ENCODE measurements at regions not wholly inside any gene's neighbourhood (a gene's known extent, or its start where the extent isn't known, plus 50 kb on each side); places are given as distances from the start of the nearest gene placed in this dataset.

DNA sequence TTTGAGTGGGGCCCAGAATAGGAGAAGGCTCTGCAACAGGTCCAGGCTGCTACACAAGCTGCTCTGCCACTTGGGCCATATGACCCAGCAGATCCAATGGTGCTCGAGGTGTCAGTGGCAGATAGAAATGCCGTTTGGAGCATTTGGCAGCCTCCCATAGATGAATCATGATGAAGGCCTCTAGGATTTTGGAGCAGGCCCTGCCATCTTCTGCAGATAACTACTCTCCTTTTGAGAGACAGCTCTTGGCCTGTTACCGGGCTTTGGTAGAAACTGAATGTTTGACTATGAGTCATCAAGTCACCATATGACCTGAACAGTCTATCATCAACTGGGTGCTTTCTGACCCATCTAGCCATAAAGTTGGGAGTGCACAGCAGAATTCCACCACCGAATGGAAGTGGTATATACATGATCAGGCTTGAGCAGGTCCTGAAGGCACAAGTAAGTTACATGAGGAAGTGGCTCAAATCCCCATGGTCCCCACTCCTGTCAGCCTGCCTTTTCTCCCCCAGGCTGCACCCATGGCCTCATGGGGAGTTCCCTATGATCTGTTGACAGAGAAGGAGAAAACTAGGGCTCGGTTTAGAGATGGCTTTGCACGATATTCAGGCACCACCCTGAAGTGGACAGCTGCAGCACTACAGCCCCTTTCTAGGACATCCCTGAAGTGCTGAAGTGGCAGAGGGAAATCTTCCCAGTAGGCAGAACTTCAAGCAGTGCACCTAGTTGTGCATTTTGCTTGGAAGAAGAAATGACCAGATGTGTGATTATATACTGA is 971.4 kb downstream of the MCTP2 start:
- TF ChIP-seq, protein P1, sequence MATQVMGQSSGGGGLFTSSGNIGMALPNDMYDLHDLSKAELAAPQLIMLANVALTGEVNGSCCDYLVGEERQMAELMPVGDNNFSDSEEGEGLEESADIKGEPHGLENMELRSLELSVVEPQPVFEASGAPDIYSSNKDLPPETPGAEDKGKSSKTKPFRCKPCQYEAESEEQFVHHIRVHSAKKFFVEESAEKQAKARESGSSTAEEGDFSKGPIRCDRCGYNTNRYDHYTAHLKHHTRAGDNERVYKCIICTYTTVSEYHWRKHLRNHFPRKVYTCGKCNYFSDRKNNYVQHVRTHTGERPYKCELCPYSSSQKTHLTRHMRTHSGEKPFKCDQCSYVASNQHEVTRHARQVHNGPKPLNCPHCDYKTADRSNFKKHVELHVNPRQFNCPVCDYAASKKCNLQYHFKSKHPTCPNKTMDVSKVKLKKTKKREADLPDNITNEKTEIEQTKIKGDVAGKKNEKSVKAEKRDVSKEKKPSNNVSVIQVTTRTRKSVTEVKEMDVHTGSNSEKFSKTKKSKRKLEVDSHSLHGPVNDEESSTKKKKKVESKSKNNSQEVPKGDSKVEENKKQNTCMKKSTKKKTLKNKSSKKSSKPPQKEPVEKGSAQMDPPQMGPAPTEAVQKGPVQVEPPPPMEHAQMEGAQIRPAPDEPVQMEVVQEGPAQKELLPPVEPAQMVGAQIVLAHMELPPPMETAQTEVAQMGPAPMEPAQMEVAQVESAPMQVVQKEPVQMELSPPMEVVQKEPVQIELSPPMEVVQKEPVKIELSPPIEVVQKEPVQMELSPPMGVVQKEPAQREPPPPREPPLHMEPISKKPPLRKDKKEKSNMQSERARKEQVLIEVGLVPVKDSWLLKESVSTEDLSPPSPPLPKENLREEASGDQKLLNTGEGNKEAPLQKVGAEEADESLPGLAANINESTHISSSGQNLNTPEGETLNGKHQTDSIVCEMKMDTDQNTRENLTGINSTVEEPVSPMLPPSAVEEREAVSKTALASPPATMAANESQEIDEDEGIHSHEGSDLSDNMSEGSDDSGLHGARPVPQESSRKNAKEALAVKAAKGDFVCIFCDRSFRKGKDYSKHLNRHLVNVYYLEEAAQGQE (IDR thresholded peaks at IDR 0.05; ENCODE audit: insufficient read depth in 1 of 2, low read depth in 2 of 2, low read length in 2 of 2) = no peak
- TF ChIP-seq POLR2AphosphoS5 (IDR thresholded peaks at IDR 0.05; ENCODE audit: low read depth, low read length) (no peak), TAF1 (IDR thresholded peaks at IDR 0.05; ENCODE audit: borderline replicate concordance, insufficient read depth, low read length) (no peak), SIN3A (IDR thresholded peaks at IDR 0.05; ENCODE audit: borderline replicate concordance, insufficient read depth, low read length) (no peak), FOXP2 (optimal IDR thresholded peaks at IDR 0.05; ENCODE audit: borderline replicate concordance, extremely low read depth, extremely low read length, insufficient read depth) (no peak)

DNA sequence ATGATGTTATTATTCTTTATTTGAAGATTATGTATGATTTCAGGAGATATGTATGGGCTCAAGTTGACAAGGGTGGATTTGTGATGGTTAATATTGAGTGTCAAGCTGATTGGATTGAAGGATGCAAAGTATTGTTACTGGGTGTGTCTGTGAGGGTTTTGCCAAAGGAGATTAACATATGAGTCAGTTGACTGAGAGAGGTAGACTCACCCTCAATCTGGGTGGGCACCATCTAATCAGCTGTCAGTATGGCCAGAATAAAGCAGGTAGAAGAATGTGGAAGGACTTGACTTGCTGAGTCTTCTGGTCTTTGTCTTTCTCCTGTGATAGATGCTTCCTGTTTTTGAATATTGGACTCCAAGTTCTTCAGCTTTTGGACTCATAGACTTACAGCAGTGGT is 973.7 kb downstream of the MCTP2 start:
- TF ChIP-seq, protein P1 (IDR thresholded peaks at IDR 0.05; ENCODE audit: insufficient read depth in 1 of 2, low read depth in 2 of 2, low read length in 2 of 2) = no peak
- TF ChIP-seq TAF1 (IDR thresholded peaks at IDR 0.05; ENCODE audit: borderline replicate concordance, insufficient read depth, low read length) = no peak
- no peak for TF ChIP-seq FOXP2 (optimal IDR thresholded peaks at IDR 0.05; ENCODE audit: borderline replicate concordance, extremely low read depth, extremely low read length, insufficient read depth)
- no peak for TF ChIP-seq POLR2AphosphoS5 (IDR thresholded peaks at IDR 0.05; ENCODE audit: low read depth, low read length)
- TF ChIP-seq SIN3A (IDR thresholded peaks at IDR 0.05; ENCODE audit: borderline replicate concordance, insufficient read depth, low read length) = no peak

DNA sequence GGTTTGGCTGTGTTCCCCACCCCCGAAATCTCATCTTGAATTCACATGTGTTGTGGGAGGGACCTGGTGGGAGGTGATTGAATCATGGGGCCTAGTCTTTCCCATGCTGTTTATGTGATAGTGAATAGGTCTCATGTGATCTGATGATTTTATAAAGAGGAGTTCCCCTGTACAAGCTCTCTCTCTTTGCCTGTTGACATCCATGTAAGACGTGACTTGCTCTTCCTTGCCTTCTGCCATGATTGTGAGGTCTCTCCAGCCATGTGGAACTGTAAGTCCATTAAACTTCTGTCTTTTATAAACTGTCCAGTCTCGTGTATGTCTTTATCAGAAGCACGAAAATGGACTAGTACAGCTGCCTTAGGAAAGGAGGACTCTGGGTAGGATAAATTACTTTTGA is 976.7 kb downstream of the MCTP2 start:
- TF ChIP-seq TAF1 (IDR thresholded peaks at IDR 0.05; ENCODE audit: borderline replicate concordance, insufficient read depth, low read length) (no peak), SIN3A (IDR thresholded peaks at IDR 0.05; ENCODE audit: borderline replicate concordance, insufficient read depth, low read length) (no peak), POLR2AphosphoS5 (IDR thresholded peaks at IDR 0.05; ENCODE audit: low read depth, low read length) (no peak), FOXP2 (optimal IDR thresholded peaks at IDR 0.05; ENCODE audit: borderline replicate concordance, extremely low read depth, extremely low read length, insufficient read depth) (no peak)
- TF ChIP-seq, protein P1 (IDR thresholded peaks at IDR 0.05; ENCODE audit: insufficient read depth in 1 of 2, low read depth in 2 of 2, low read length in 2 of 2) = no peak

DNA sequence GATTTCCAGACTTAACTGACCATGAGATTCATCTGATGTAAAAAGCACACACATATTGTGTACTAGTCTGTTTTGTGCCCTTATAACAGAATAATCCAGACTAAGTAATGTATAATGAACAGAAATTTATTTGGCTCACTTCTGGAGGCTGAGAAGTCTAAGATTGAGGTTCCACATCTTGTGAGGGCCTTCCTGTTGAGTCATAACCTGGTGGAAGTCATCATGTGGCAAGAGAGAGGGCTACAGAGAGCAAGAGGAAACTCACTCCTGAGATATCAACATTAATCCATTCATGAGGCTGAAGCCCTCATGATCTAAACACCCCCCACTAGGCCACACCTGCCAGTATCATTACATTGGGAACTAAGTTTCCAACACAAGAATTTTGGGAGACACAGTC is 977.6 kb downstream of the MCTP2 start:
- TF ChIP-seq, protein P1 (IDR thresholded peaks at IDR 0.05; ENCODE audit: insufficient read depth in 1 of 2, low read depth in 2 of 2, low read length in 2 of 2) = no peak
- TF ChIP-seq TAF1 (IDR thresholded peaks at IDR 0.05; ENCODE audit: borderline replicate concordance, insufficient read depth, low read length) (no peak), SIN3A (IDR thresholded peaks at IDR 0.05; ENCODE audit: borderline replicate concordance, insufficient read depth, low read length) (no peak), POLR2AphosphoS5 (IDR thresholded peaks at IDR 0.05; ENCODE audit: low read depth, low read length) (no peak), FOXP2 (optimal IDR thresholded peaks at IDR 0.05; ENCODE audit: borderline replicate concordance, extremely low read depth, extremely low read length, insufficient read depth) (no peak)

All from PFSK-1 (cell line).